Adrenal gland (tissue), 9 donors: ENCODE measurements at regions not wholly inside any gene's neighbourhood (a gene's known extent, or its start where the extent isn't known, plus 50 kb on each side); places are given as distances from the start of the nearest gene placed in this dataset.
A peak's percentile ranks its signal among the peaks of the same experiment; 100 is the strongest.
"Not testable (repeated sequence)": the region's sequence is repeated elsewhere in the genome, so short reads cannot be mapped to it uniquely, and the experiment has no call there.

Experiments used
- DNase-seq, 7 donors: peaks; one replicate each; pipeline ENCODE4 v3.0.0-alpha.2; 2019 to 2020
- H3K27ac ChIP-seq, 5 donors: fragments of 200-600 bp; sonication (generic) in 4 of 5; 1 replicate in 3 of 5; 2 replicates in 2 of 5; pipeline versions ENCODE4 v1.5.1 to v1.8.0; 2016 to 2020; ENCODE audit warnings: mild to moderate bottlenecking in 1 of 5
- H3K27me3 ChIP-seq: fragments of 200-600 bp; 2 replicates; pipeline ENCODE4 v1.8.0; 2021
- H3K36me3 ChIP-seq, 2 donors: fragments of 200-600 bp; replicated peaks in 1 of 2; 1 replicate in 1 of 2; 2 replicates in 1 of 2; pipeline versions ENCODE4 v1.5.1 to v1.8.0; 2018 to 2022
- H3K4me1 ChIP-seq, 2 donors: fragments of 200-600 bp; replicated peaks in 1 of 2; 1 replicate in 1 of 2; 2 replicates in 1 of 2; pipeline versions ENCODE4 v1.5.1 to v1.8.0; 2018 to 2021
- H3K4me3 ChIP-seq, 4 donors: fragments of 200-600 bp; sonication (generic) in 3 of 4; one replicate each; pipeline ENCODE4 v1.5.1; 2016 to 2018
- H3K9me3 ChIP-seq, 3 donors: fragments of 200-600 bp; sonication (generic) in 1 of 3; replicated peaks in 1 of 3; 1 replicate in 2 of 3; 2 replicates in 1 of 3; pipeline versions ENCODE4 v1.5.1 to v1.8.0; 2016 to 2021
- POLR2A ChIP-seq, 2 donors: fragments of 450-650 bp; IDR thresholded peaks; one replicate each; pipeline ENCODE4 v1.6.1; 2017; ENCODE audit warnings: antibody characterized with exemption in 2 of 2, mild to moderate bottlenecking in 2 of 2, moderate library complexity in 1 of 2
- WGBS, 4 donors: extraction: QIAGEN DNeasy Blood & Tissue Kit in 2 of 4; methylation state at CpG; one replicate each; pipeline versions ENCODE4 v1.1.5 to v1.1.7; 2013 to 2017; 5-methylcytosine and 5-hydroxymethylcytosine counted together
- intact Hi-C, 2 donors: fragments of 100-400 bp; cut with DNase I; formaldehyde crosslinking; loops; one replicate each; pipeline versions ENCODE4 v1.14.1 to v1.15.0; 2022 to 2023
- TF ChIP-seq, protein P1 (sequence below), 6 experiments: fragments of 450-650 bp in 4 of 6; fragments of 200-600 bp in 2 of 6; sonication (generic) in 1 of 6; IDR thresholded peaks; 1 replicate in 5 of 6; 2 replicates in 1 of 6; pipeline versions ENCODE4 v1.5.1 to v1.8.0; 2016 to 2021; ENCODE audit warnings: antibody characterized with exemption in 6 of 6, mild to moderate bottlenecking in 2 of 6, moderate library complexity in 1 of 6
- donor health status: healthy with polysubstance abuse.
- donor health status: Bipolar disorder and iron deficiency.
- donor health status: DM: yes; HTN: yes; CAD: no.
- donor health status: DM: no; HTN: no; CAD: no.
- donor health status: DM: no; HTN: no; CAD: no.

DNA sequence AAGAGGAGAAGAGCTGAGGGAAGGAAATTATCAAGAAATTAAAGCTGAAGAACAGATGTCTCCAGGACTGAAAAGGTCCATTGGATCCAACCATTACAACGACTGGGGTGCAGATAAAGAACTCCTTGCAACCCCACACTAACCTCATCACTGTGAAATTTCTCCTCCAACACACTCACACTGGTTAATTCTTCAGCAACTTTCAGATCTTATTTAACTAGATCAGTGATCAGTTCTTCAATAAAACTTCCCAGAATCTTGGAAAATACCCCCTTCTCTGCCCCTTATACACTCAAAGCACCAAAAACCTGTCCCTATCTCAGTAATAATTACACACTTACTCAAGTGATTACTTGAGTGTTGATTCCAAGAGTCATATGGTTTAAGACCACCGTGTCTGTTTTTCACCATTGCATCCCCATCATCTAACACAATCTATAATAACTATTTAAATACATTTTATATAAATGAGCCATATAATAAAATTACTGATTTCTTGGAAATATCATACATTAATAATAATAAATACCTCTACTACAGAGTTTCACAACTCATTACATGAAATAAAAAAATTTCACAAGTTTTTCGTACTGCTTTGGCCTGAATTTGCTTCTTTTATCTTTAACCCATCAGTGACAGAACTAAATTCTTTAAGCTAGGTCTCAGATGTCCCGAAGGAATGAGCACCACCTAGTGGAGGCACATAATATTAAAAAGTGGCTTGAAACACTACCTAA lies 123.7 kb downstream of the MPP7 start:
- peak overlapping the region in 1 of 4 donors; percentile 33 for H3K4me3 ChIP-seq
- TF ChIP-seq POLR2A (IDR thresholded peaks at IDR 0.05): no peak
- TF ChIP-seq, protein P1, sequence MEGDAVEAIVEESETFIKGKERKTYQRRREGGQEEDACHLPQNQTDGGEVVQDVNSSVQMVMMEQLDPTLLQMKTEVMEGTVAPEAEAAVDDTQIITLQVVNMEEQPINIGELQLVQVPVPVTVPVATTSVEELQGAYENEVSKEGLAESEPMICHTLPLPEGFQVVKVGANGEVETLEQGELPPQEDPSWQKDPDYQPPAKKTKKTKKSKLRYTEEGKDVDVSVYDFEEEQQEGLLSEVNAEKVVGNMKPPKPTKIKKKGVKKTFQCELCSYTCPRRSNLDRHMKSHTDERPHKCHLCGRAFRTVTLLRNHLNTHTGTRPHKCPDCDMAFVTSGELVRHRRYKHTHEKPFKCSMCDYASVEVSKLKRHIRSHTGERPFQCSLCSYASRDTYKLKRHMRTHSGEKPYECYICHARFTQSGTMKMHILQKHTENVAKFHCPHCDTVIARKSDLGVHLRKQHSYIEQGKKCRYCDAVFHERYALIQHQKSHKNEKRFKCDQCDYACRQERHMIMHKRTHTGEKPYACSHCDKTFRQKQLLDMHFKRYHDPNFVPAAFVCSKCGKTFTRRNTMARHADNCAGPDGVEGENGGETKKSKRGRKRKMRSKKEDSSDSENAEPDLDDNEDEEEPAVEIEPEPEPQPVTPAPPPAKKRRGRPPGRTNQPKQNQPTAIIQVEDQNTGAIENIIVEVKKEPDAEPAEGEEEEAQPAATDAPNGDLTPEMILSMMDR (IDR thresholded peaks at IDR 0.05): peak; percentile 56 to 89 (median 76)
- no peaks in the 10 kb centered on the region for H3K9me3 ChIP-seq
- no peak overlapping the region for H3K27ac ChIP-seq
- no peaks in the 10 kb centered on the region for H3K36me3 ChIP-seq
- intact Hi-C loops: loop anchor here in 1 of 2 donors (5.0 kb wide), 1 partner anchor 437 kb away; no protein-coding TSS in a partner anchor
- H3K4me1 ChIP-seq: peaks cover 0 to 11% of the 10 kb centered on the region in 2 donors
- 18 to 25% (median 23%) methylated on average over 4 of the region's 4 CpGs for WGBS, 4 donors
- no peaks in the 10 kb centered on the region for H3K27me3 ChIP-seq
- DNase-seq: peak in 5 of 7 donors; percentile 15 to 40 (median 32)

DNA sequence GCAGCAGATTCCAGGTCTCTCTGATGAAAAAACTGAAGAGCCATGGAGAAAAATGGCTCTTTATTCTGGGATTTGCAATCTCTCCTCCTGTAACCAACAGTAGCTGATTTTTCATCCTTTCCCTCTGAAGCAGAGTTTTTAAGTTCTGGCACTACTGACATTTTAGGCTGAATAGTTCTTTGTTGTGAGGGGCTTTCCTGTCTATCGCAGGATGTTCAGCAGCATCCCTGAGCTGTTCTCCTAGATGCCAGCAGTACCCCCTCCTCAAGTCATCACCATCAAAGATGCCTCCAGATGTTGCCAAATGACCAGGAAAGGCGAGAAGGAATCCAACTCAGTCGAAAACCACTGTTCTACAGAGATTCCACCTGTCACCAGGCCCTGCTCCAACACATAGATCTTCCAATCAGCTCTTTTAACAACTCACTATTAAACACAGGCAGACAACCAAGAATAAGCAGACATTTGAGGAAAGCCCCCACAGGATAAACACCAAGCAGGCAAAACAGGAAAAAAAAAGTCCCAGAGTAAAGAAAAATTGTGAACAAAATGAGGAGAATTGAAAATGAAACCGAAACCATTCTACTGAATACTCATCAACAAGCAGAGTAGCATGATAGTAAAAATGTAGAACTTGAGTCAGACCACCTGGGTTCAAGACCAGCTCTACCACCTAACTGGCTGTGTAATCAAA lies 124.8 kb downstream of the MPP7 start:
- intact Hi-C loops: loop anchor here in 1 of 2 donors (5.0 kb wide), 1 partner anchor 436 kb away; no protein-coding TSS in a partner anchor
- no peak for DNase-seq
- no peaks in the 10 kb centered on the region for H3K36me3 ChIP-seq
- no peaks in the 10 kb centered on the region for H3K9me3 ChIP-seq
- no peaks in the 10 kb centered on the region for H3K27me3 ChIP-seq
- peak overlapping the region in 1 of 4 donors; percentile 40 for H3K4me3 ChIP-seq
- no peak for TF ChIP-seq POLR2A (IDR thresholded peaks at IDR 0.05)
- TF ChIP-seq, protein P1 (IDR thresholded peaks at IDR 0.05): no peak
- H3K4me1 ChIP-seq: peaks cover 0 to 11% of the 10 kb centered on the region in 2 donors
- WGBS, 4 donors: 74 to 86% (median 78%) methylated on average over 4 of the region's 4 CpGs
- H3K27ac ChIP-seq: no peak overlapping the region

DNA sequence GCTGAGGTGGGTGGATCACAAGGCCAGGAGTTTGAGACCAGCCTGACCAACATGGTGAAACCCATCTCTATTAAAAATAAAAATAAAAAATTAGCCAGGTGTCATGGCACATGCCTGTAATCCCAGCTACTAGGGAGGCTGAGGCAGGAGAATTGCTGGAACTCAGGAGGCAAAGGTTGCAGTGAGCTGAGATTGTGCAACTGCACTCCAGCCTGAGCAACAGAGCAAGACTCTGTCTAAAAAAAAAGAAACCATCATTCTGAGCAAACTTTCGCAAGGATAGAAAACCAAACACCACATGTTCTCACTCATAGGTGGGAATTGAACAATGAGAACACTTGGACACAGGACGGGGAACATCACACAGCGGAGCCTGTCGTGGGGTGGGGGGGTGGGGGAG lies 126.4 kb downstream of the MPP7 start:
- H3K4me1 ChIP-seq: peaks cover 0 to 11% of the 10 kb centered on the region in 2 donors
- H3K4me3 ChIP-seq, H3K27ac ChIP-seq, H3K9me3 ChIP-seq, H3K36me3 ChIP-seq, DNase-seq, H3K27me3 ChIP-seq: not testable (repeated sequence)
- 70 to 85% (median 83%) methylated on average over 1 to 4 of the region's 4 CpGs for WGBS, 4 donors
- intact Hi-C loops: loop anchor here in 1 of 2 donors (5.0 kb wide), 1 partner anchor 434 kb away; no protein-coding TSS in a partner anchor

- TF ChIP-seq POLR2A (IDR thresholded peaks at IDR 0.05): no peak
- TF ChIP-seq, protein P1 (IDR thresholded peaks at IDR 0.05): no peak
- Histone ChIP-seq H3K9me3 (no peaks in the 10 kb centered on the region), H3K4me1 (no peaks in the 10 kb centered on the region), H3K27me3 (no peaks in the 10 kb centered on the region), H3K4me3 (no peak overlapping the region), H3K36me3 (no peaks in the 10 kb centered on the region), H3K27ac (no peak overlapping the region)
- intact Hi-C loops: no loop called here
- no peak for DNase-seq
- 79 to 83% (median 82%) methylated on average over 8 of the region's 8 CpGs for WGBS, 4 donors
Observed at GRCh38 chr10:28172223-28172610, 130.6 kb downstream of the MPP7 start.
